Cardiac septum (tissue), 1 donor: ENCODE measurements at regions not wholly inside any gene's neighbourhood (a gene's known extent, or its start where the extent isn't known, plus 50 kb on each side); places are given as distances from the start of the nearest gene placed in this dataset.

ENCODE experiments used
- DNase-seq: peaks from one replicate; pipeline ENCODE4 v3.0.0-alpha.2; 2020; ENCODE audit warnings: low spot score
- intact Hi-C: fragments of 100-400 bp; cut with DNase I; formaldehyde crosslinking; loops from one replicate; pipeline ENCODE4 v1.14.0; 2022
- donor health status: DM: no; HTN: no; CAD: no.

DNA sequence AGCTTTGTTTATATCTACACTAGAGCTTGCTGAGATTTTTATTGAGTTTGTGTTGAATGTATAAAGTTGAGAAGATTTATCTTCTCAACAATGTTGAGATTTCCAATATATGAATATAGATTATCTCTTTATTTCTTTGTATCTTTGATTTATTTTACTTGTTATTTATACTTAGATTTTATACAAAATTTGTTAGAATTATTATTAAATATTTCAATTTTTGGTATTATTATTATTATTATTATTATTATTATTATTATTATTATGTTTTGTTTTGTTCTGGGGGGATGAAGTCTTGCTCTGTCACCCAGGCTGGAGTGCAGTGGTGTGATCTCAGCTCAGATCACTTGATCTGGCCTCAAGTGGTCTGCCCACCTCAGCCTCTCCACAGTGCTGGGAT, 322.5 kb downstream of the PPARGC1A start:
- intact Hi-C loops, result no loop called here
- DNase-seq, result no peak

DNA sequence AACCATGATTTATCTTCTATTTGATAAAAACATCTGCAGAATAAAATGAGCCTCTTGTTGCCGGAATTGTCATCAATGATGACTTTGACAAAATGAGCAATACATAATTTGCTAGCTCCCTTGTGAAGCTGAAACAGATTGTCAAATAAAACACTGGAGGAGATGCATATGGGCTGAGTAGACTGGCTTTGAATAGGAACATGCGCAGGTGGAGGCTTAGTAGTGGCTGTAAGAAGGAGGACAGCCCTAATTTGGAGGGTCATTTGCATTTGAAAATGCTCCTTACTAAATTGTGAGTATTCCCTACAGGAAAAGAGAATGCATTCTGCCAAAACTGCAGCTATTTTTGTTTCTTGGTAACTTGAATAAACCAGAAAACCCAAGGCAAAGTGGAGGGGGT, 329.1 kb downstream of the PPARGC1A start:
- intact Hi-C loops, result no loop called here
- no peak for DNase-seq

DNA sequence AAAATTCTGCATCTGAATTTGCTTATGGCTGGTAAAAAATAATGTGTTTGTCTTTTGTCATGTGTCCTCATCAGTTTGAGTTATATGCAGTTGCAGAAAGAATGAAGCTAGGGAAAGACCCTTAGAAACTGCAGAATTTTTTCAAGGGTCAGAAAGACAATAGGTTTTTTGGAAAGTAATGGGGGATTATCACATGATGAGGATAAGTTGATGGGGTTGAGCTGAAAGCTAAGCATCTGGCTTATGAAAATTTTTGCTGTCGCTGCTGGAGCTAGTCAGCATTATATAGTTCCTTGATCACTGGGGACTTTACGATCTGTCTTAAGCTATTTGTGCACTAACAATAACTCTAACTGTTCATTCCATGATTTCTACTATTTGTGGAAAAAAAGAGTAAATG, 331.7 kb downstream of the PPARGC1A start:
- intact Hi-C loops, result no loop called here
- DNase-seq, result no peak

DNA sequence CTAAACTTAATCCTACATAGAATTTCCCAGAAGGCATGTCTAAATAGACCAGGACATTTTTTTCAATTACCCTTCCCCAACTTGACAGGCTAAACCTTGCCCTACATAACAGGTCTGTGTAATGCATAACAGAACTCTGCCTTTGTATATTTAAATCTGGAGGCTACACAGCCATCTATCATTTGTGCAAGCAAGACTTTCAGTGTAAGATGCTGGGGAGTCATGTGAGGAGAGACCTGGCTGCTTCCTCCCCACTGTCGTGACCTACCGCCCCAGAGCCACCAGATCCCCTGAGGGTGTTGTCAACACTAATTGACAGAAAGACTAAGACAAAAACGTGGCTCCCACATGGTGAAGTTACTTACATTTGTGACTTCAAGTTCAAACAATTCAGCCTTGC, 342.2 kb downstream of the PPARGC1A start:
- intact Hi-C loops, result no loop called here
- no peak for DNase-seq

DNA sequence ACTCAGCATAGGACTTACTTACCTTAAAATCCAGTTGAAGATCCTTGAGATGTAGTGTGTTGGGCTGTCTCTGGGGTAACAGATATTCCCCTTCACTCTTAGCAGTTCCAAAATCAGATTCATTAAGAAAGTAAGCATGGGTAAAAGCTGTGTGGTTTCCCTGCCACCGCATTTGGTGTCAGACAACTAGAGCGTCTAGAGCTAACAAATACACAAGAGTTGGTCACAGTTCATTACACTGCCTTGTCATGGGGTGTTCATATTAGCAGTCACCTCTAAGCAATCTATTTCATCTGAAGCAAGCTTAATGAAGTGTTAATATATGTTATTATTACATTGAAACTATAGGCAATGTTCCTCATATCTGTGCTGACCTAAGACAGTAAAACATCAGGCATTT, 342.8 kb downstream of the PPARGC1A start:
- no peak for DNase-seq
- intact Hi-C loops, result no loop called here

DNA sequence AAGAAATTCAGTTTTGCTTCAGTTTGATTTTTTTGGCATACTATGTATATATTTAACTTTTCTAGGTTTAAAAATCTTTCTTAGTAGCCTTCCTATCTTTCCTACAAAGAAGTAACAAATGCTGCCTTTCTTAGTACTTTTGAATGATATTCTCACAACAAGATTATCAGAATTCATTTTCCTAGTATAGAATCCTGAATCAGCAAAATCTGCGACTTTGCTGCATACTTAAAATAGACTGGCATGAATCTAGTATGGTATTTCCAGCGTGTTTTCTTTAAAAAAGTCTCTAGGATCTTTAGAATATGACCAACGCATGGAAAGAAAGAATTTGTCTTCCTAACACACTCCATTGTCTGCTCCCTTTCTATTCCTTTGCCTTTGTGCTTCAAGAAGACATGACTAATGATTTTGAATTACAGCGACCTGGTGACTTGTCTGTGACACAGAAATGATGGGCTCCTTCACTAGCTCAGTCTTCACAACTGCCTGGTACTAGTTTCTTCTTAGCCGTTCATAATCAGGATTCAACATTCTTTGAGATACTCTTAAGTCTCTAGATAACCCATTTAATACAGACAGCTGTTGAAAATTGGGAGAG, 349.8 kb downstream of the PPARGC1A start:
- intact Hi-C loops, result no loop called here

DNA sequence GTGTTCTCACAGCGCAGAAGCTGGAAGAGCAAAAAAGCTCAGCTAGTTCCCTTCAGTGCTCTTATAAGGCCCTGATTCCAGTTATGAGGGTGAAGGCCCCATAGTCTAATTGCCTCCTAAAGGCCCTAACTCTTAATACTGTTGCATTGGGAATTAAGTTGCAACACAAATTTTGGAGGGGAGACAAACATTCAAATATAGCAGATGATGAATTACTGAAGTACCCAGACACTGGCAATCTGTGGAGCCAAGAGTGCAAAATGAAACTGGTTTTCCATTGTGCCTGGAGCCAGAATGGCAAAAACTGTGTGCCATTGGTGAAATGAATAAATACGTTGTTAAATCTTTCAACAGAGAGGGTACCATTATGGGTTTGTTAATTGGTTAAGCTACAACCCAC, 356.0 kb downstream of the PPARGC1A start:
- no peak for DNase-seq
- intact Hi-C loops, result no loop called here

More for the DNA sequence above, 349.8 kb downstream of the PPARGC1A start:
- no peak for DNase-seq

DNA sequence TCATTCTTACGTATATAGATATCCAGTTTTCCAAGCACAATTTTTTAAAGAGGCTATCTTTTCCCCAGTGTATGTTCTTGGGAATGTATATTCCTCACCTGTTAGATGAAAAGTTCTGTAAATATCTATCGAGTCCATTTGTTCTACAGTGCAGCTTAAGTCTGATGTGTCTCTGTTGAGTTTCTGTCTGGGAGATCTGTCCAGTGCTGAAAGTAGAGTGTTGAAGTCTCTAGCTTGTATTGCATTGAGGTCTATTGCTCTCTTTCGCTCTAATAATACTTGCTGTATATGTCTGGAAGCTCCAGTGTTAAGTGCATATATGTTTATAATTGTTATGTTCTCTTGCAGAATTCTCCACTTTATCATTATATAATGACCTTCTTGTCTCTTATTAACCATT, 373.1 kb downstream of the PPARGC1A start:
- DNase-seq, result no peak
- intact Hi-C loops, result no loop called here

DNA sequence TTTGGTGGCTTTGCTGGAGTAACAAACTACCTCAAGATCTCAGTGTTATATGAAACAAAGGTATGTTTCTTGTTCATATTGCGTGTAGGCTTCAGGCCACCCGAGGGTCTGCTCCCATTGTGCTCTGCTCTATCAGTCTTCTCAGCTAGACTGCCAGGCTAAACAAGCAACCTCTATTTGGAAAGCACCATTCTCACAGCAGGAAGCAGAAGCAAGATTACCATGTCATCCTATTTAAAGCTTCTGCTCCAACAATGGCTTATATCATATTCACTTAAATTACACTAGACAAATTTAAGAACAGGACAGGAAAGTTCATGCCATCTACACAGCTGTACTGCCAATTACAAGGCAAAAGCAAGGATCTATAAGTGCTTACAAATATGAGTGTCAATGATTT, 385.8 kb downstream of the PPARGC1A start:
- intact Hi-C loops, result no loop called here
- DNase-seq, result no peak

DNA sequence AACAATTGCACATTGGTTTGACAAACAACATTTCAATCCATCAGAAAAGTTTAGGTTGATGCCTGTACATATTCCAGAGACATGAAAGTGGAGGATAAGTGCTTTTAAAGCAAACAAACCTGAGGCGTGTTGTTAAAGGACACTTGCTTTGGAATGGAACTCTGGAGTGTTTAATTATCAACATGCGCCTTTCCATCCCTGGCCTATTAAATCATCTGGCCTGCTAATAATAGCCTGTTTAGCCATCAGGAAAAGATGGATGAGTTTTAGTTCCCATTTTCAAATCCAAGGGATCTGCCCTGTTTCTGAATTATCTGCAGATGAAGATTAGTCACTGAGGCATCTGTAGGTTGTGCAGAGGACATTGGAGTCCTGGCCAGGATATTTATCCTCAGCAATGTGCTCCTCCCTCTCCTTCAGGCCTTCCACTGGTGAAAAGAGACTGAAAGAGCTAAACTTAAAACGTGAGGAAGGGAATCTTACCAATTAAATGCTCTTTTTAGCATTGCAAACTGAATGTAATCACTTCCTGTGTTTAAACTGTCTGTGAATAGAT, 388.9 kb downstream of the PPARGC1A start:
- intact Hi-C loops, result no loop called here
- no peak for DNase-seq

DNA sequence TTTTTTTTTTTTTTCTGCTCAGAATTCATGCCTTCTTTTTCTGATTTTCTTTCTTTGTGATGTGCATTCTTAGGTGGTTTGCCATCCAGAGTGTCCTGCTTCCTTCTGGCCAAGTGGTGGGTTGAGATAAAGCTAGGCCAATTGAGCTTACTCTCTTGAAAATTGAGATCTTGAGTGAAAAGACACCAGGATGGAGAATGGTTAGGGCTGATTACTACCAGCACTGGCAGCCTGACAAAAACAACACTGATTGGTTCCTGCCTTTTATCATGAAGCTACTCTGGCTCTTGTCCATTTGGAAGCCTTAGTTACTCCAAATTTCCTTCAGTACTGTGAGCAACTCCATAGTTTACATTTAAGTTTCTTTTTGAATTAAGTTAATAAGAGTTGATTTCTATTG, 404.0 kb downstream of the PPARGC1A start:
- no peak for DNase-seq
- intact Hi-C loops, result no loop called here

DNA sequence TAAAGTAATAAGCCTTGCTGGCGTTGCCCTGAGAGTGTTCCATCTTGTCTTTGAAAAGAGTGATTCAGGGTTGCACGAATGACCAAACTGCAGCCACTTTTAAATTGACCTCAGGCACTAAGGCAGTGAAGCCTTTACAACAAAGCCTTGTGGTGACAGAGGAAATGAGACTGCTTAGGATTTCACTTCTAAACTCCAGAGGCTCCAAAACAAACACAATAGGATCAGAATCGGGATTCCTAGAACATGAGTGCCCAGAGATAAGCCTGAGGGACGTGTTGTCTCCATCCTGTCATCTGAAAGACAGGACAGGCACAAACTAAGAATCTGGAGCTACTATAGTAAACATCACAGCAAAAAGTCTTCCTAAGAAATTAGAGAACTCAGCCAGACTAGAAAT, 405.2 kb downstream of the PPARGC1A start:
- no peak for DNase-seq
- intact Hi-C loops, result no loop called here

DNA sequence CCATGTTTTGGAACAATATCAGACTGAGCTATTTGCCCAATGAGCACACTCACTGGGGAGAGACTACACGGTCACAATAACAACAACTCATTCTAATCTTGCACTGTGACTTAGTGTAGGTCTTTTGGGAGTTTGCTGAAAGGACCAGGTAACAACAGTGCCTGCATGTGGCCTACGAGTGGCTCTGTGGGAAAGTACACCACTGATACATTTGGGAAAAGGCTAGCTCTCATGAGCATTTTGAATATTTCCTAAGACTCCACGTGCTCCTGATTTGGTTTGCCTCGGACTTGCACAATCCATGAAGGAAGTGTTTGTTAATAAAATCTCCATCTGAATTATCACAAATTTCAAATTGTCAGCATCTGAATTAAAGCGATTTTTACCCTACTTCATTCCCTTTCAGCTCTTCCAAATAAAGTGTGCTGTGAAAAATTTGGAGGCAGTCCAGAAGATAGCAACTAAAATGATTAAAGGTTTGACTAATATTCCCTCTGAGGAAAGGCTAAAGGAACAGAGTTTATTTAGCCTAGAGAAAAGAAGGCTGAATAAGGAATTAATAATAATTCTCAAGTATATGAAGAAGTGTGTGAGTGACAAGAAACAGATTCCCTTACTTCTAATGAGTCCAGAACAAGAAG, 406.4 kb downstream of the PPARGC1A start:
- intact Hi-C loops, result no loop called here
- no peak for DNase-seq

DNA sequence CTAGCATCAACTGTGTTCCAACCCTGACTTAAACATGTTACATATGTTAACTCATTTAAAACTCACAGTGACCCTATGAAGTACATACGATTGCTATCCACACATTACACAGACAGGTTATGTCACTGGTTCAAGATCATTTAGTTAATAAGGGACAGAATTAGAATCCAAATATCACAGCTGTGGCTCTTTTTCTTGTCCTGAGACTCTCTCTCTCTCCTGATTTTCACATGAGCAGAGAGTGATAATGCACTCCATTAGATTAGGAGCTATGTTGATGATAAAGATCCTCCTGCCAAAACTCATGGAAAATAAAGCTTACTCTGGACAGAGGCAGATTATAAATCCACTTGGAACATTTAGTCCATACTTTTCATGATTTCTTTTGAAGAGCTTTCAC, 408.3 kb downstream of the PPARGC1A start:
- intact Hi-C loops, result no loop called here
- no peak for DNase-seq

DNA sequence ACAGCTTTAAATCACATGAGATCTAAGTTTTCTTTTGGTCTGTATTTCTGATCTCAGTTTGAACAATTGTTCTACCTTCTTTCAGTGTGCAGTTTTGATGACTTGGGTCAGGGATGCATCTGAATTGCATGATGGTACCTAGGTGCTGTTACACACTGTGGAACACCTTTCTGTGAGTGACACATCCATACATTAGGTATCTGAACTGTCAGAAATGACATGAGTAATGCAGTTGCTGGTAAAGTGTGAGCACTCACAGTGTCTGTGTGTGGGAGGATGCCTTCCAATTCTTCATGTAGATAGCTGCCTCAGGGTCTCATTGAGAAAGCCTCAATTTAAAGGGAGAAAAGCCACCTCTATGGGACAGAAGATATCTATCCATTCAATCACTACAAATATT, 411.9 kb downstream of the PPARGC1A start:
- intact Hi-C loops, result no loop called here
- no peak for DNase-seq

DNA sequence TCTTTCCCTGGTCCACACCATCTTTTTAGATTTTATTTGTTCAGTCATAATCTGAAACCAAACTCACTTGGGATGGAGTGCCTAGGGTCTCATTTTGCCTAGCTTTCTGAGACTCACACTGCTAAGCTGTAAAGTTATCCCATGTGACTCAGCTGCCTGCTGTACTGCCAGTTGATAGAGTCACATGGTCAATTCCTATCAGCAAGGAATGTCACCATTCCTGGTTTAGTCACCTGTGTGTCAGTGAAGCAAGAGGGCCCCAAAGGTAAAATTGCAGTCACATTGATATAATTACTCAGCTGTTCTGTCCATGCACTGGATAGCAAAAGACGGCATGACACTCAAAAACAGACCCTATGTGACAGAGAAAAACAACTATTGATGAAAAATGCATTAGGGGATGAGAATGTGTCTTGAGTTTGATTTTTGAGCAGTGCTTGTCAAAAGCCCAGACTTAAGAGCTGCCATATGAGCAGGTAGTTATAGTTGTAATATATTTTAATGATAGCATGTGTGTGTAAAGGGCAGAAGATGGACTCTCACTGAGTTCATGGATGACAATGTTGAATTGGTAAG, 413.2 kb downstream of the PPARGC1A start:
- intact Hi-C loops, result no loop called here
- no peak for DNase-seq

DNA sequence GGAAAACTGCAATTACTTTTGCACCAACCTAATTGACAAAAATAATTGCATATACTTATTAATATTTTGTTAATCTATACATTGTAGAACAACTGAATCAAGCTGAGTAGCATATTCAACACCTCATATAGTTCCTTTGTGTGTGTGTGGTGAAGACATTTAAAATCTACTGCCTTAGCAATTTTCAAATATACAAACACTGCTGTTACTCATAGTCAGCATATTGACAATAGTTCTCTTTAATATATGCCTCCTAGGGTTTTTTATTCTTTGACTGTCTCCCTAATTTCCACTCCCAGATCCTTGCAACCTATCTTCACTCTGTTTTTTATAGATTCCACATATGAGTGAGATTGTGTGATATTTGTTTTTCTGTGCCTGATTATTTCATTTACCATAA, 426.8 kb downstream of the PPARGC1A start:
- no peak for DNase-seq
- intact Hi-C loops, result no loop called here

DNA sequence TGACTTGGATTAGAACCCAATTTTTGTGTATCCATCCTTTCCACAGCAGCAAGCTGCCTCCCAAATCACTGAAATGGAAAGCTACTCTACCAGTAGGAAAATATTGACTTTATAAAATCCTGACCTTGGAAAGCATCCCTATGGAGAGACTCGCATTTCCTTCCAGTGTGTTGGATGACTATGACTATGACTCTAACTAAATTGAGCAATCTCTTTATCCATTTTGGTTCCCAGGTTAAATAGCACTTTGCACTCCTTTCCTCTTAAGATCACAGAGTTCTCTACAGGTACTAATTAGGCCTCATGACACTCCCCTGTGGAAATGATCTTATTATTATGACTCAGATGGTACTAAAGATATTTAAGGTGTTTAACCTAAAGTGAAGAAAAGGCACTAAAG, 431.8 kb downstream of the PPARGC1A start:
- intact Hi-C loops, result no loop called here
- no peak for DNase-seq

DNA sequence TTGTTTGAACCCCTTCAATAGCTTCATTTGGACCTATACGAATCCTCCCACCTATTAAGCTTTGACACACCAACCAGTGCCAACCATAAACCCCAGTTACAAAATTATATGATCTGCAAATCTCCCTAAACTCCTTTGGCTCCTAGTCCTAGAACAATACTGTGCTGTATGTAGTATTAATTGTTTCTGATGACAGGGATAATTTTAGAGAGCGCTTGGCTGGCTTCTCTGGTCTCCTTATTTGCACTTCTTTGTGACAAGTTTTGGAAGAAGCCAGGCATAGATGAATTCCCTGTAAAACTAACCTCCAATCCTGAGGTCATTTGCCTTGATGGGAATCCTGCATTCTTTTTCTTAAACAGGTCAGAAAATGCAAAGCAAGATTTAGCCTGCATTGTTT, 433.0 kb downstream of the PPARGC1A start:
- intact Hi-C loops, result no loop called here
- DNase-seq, result no peak

DNA sequence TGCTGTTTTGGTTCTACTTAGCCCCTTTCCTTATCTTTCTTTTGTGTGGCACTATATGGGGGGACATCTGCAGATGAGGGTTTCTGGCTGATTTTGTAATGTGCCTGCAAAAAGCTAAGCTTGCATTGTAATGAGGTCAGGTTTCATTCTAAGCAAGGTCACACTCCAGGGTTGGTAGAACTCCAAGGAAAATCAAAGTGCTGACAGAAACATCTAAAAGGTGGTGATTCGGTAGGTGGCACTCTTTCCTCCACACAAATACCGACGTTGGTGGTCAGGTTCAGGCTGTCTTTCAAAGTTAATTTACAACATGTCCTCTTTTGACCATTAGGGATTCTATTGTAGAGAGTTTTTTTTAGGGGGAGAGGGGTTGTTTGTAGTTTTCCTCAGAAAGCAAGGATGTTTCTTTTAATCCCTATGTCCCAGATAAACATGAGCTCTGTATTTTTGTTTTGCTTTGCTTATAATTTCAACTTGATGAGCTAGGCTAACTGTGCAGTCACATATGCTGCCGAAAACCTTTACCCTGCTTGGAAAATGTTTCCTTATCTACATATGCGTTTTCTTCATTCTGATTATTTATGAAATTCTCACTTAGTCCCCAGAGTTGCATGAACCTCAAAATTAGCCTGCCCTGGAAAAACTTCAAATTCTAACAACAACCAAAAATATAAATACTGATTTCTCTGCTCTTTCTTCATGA, 434.2 kb downstream of the PPARGC1A start:
- intact Hi-C loops, result no loop called here
- DNase-seq, result no peak
